Mesothelial cell of epicardium (in vitro differentiated cells): ENCODE measurements at regions not wholly inside any gene's neighbourhood (a gene's known extent, or its start where the extent isn't known, plus 50 kb on each side); places are given as distances from the start of the nearest gene placed in this dataset.

Source experiments
- DNase-seq, 2 experiments: peaks; one replicate each; pipeline ENCODE4 v3.0.0; 2021; ENCODE audit warnings: low spot score in 2 of 2; ENCODE audit not compliant: unreplicated experiment in 2 of 2
- H3K27ac Mint-ChIP-seq: 2 replicates; pipeline ENCODE4 v1.8.0; 2021; ENCODE audit warnings: mixed read lengths
- H3K27me3 Mint-ChIP-seq: 2 replicates; pipeline ENCODE4 v1.8.0; 2021; ENCODE audit warnings: low read depth, mixed read lengths
- H3K36me3 Mint-ChIP-seq: 2 replicates; pipeline ENCODE4 v1.8.0; 2021; ENCODE audit warnings: mixed read lengths
- H3K4me1 Mint-ChIP-seq: 2 replicates; pipeline ENCODE4 v1.8.0; 2021; ENCODE audit warnings: mixed read lengths
- H3K4me3 Mint-ChIP-seq: 2 replicates; pipeline ENCODE4 v1.8.0; 2021; ENCODE audit warnings: mild to moderate bottlenecking, moderate library complexity, mixed read lengths
- H3K9me3 Mint-ChIP-seq: 2 replicates; pipeline ENCODE4 v1.8.0; 2021; ENCODE audit warnings: mixed read lengths
- CTCF ChIP-seq: fragments of 200-600 bp; sonication (generic); IDR thresholded peaks from one replicate; pipeline ENCODE4 v1.5.0; 2021; ENCODE audit warnings: antibody characterized with exemption; ENCODE audit not compliant: unreplicated experiment

GRCh38 chr1:25082216-25082899, 149.9 kb downstream of the SYF2 start:
- Mint-ChIP-seq H3K9me3 (peaks cover 1% of the 10 kb centered on the region), H3K27ac (no peak overlapping the region), H3K4me3 (no peak overlapping the region), H3K36me3 (no peaks in the 10 kb centered on the region), H3K4me1 (no peaks in the 10 kb centered on the region), H3K27me3 (peaks cover 12% of the 10 kb centered on the region)
- no peak for DNase-seq
- no peak for TF ChIP-seq CTCF

- TF ChIP-seq CTCF: no peak
- Mint-ChIP-seq H3K4me1 (no peaks in the 10 kb centered on the region), H3K27me3 (peaks cover 7% of the 10 kb centered on the region), H3K9me3 (peaks cover 8% of the 10 kb centered on the region), H3K36me3 (no peaks in the 10 kb centered on the region), H3K27ac (no peak overlapping the region), H3K4me3 (no peak overlapping the region)
- DNase-seq: no peak
These were observed 150.8 kb downstream of the SYF2 start for GRCh38 chr1:25081496-25081895.

GRCh38 chr1:25080294-25081209, 150.5 kb upstream of the RUNX3 start:
- Mint-ChIP-seq H3K27me3 (peaks cover 5% of the 10 kb centered on the region), H3K27ac (no peak overlapping the region), H3K9me3 (peaks cover 11% of the 10 kb centered on the region), H3K36me3 (no peaks in the 10 kb centered on the region), H3K4me1 (no peaks in the 10 kb centered on the region), H3K4me3 (no peak overlapping the region)
- DNase-seq: no peak
- no peak for TF ChIP-seq CTCF

- no peaks in the 10 kb centered on the region for H3K36me3 Mint-ChIP-seq
- H3K9me3 Mint-ChIP-seq: peaks cover 11% of the 10 kb centered on the region
- DNase-seq: no peak
- H3K27ac Mint-ChIP-seq: no peak overlapping the region
- no peak for TF ChIP-seq CTCF
- no peaks in the 10 kb centered on the region for H3K27me3 Mint-ChIP-seq
- no peaks in the 10 kb centered on the region for H3K4me1 Mint-ChIP-seq
- H3K4me3 Mint-ChIP-seq: no peak overlapping the region
These were observed 149.0 kb upstream of the RUNX3 start for GRCh38 chr1:25079048-25079447.

GRCh38 chr1:25074351-25075227, 144.5 kb upstream of the RUNX3 start:
- TF ChIP-seq CTCF: no peak
- H3K36me3 Mint-ChIP-seq: no peaks in the 10 kb centered on the region
- no peaks in the 10 kb centered on the region for H3K4me1 Mint-ChIP-seq
- no peak overlapping the region for H3K27ac Mint-ChIP-seq
- no peak overlapping the region for H3K4me3 Mint-ChIP-seq
- no peak for DNase-seq
- no peaks in the 10 kb centered on the region for H3K27me3 Mint-ChIP-seq
- peaks cover 11% of the 10 kb centered on the region for H3K9me3 Mint-ChIP-seq
